ENCODE measurements at regions not wholly inside any gene's neighbourhood (a gene's known extent, or its start where the extent isn't known, plus 50 kb on each side); places are given as distances from the start of the nearest gene placed in this dataset.
A peak's percentile ranks its signal among the peaks of the same experiment; 100 is the strongest.

DNA sequence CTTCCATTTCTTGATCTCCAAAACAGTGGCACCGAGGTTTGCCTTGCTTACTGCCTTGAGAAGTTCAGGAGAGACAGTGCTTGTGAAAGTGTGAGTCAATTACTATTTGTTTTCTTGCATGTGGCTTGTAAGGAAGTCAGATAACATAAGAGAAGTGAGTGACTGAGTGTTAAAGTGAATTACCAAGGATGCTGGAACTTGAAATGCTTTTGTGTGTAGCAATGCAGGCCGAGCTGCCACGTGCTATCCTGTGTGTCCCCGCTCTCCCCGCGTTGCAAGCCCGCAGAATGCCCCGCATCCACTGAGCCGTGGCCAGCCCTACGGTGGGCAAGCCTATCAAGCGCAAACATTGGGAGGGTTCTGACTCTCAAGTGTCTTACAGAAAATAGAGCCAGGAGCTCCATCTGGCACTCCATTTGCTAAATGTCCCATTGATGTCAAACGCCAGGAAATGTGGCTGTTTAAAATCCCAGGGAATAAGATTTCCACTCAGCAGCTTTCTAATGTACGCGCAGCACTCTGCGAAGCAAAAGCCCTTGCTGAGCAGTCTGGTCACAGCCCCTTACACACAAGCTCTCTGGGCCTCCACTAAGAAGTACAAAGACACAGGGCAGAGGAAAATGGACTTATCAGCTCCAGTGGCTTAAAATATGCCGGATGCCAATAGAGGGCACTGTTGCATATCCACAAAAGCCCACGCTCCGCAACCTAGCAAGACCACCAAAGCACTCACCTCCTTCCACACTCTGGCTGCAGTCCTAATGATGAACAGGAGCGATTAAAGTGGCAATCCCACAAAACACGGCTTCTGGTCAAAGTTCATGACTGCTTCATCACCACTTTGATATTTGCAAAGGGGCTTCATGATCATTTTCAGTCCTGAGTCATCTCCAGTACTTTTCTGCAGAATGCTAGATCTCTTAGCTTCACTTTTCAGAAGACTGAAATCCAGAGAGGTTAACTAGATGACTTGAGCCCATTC is 158.0 kb upstream of the ITGB1 start:
- Histone ChIP-seq H3K9me1 (ENCODE audit: insufficient read depth, low read length) (peaks cover 14% of the 10 kb centered on the region; the same call in 1 of the 2 replicates), H3K14ac (replicated peaks; ENCODE audit: low read depth, low read length) (peak overlapping the region; percentile 80), H3K4me3 (ENCODE audit: insufficient read depth, low read depth, low read length) (no peak overlapping the region), H4K5ac (ENCODE audit: low read depth, low read length) (peak overlapping the region; percentile 65), H3K23ac (ENCODE audit: low read depth, low read length) (peak overlapping the region; percentile 49; the same call in 1 of the 2 replicates), H4K91ac (ENCODE audit: insufficient read depth, low read depth, low read length) (peak overlapping the region; percentile 78), H2BK20ac (ENCODE audit: low read depth, low read length) (peak overlapping the region; percentile 96), H4K8ac (ENCODE audit: low read depth in 2 of 2, low read length in 2 of 2) (peak overlapping the region; percentile 3 to 67; a peak in 3 of 4 replicates), H3K18ac (ENCODE audit: low read depth, low read length) (peak overlapping the region; percentile 66), H3K79me1 (ENCODE audit: low read depth in 1 of 2, low read length in 2 of 2) (no peaks in the 10 kb centered on the region; a peak in 1 of 4 replicates), H3K9ac (ENCODE audit: low read depth, low read length) (no peak overlapping the region), H2BK5ac (ENCODE audit: low read depth, low read length, poor library complexity, severe bottlenecking) (peak overlapping the region; percentile 96), H4K20me1 (ENCODE audit: insufficient read depth, low read length) (no peaks in the 10 kb centered on the region), H3K4me1 (ENCODE audit: control insufficient read depth, insufficient read depth, low read length) (peaks cover 18% of the 10 kb centered on the region), H2AFZ (replicated peaks; ENCODE audit: low read length, poor library complexity) (peak overlapping the region; percentile 37), H3K27me3 (ENCODE audit: control insufficient read depth, insufficient read depth, low read length) (no peaks in the 10 kb centered on the region), H3K9me3 (ENCODE audit: control insufficient read depth, insufficient read depth, low read length) (no peaks in the 10 kb centered on the region), H3K4ac (ENCODE audit: low read depth, low read length) (peak overlapping the region; percentile 84), H2BK15ac (ENCODE audit: low read depth, low read length) (peak overlapping the region; percentile 35; the same call in 2 of the 3 replicates), H2AK5ac (ENCODE audit: low read depth, low read length) (peak overlapping the region; percentile 66), H3K36me3 (ENCODE audit: control insufficient read depth, insufficient read depth, low read length) (no peaks in the 10 kb centered on the region), H3K27ac (ENCODE audit: insufficient read depth, low read length) (peak overlapping the region; percentile 78), H2AK9ac (replicated peaks; ENCODE audit: low read depth, low read length, poor library complexity) (peak overlapping the region; percentile 71), H3K4me2 (ENCODE audit: low read depth, low read length) (no peak overlapping the region), H3K56ac (ENCODE audit: extremely low read depth, insufficient read depth, low read length) (peak overlapping the region; percentile 38; the same call in 1 of the 2 replicates), H2BK120ac (ENCODE audit: low read depth, low read length) (peak overlapping the region; percentile 92)
- in situ Hi-C loops (cut with MboI; ENCODE audit: low sequenced_read_pairs), result no loop called here
- DNase-seq (peak; percentile 83), ATAC-seq (ENCODE audit: low read depth) (peak; percentile 25)
- ChIA-PET POLR2A (ENCODE audit: unreplicated experiment) (no interaction called here), CTCF (interaction anchor here (0.6 to 1.9 kb wide), 8 partner anchors 25 to 805 kb away, joined by 3 to 14 read pairs (median 4); no protein-coding TSS in a partner anchor)
- dilution Hi-C loops (cut with HindIII; ENCODE audit: low sequenced_read_pairs, unreplicated experiment), result no loop called here
- intact Hi-C loops (cut with micrococcal nuclease), result loop anchor here (10.0 kb wide), 1 partner anchor 101 kb away; no protein-coding TSS in a partner anchor
- BruUV-seq (replicated peaks), result no TSS peak
- WGBS, 2 experiments (ENCODE audit: extremely low coverage in 2 of 2, insufficient read length in 1 of 2), result 73% methylated on average over 13 of the region's 20 CpGs; no CpG with 5 or more reads in 1 of the 2 experiments
- TF ChIP-seq RCOR1 (IDR thresholded peaks at IDR 0.05; ENCODE audit: insufficient replicate concordance, low read length) (no peak), MAZ (IDR thresholded peaks at IDR 0.05; ENCODE audit: borderline replicate concordance, low read depth, low read length) (no peak), MXI1 (IDR thresholded peaks at IDR 0.05; ENCODE audit: borderline replicate concordance, low read depth, low read length) (no peak), MAFK (IDR thresholded peaks at IDR 0.05; ENCODE audit: low read depth, low read length) (0 out of 2 replicates have a peak, but pooled peaks have one; percentile 3), USF2 (IDR thresholded peaks at IDR 0.05; ENCODE audit: low read depth, low read length) (no peak), RFX5 (IDR thresholded peaks at IDR 0.05; ENCODE audit: low read depth, low read length) (no peak), SMC3 (IDR thresholded peaks at IDR 0.05; ENCODE audit: low read depth, low read length) (peak; percentile 24), RAD21 (IDR thresholded peaks at IDR 0.05; ENCODE audit: low read length) (peak; percentile 54), ELK1 (IDR thresholded peaks at IDR 0.05; ENCODE audit: borderline replicate concordance, low read depth, low read length) (no peak), CEBPB (IDR thresholded peaks at IDR 0.05; ENCODE audit: low read depth, low read length) (peak; percentile 72), CTCF (conservative IDR thresholded peaks at IDR 0.05; ENCODE audit: low read depth, low read length) (peak; percentile 56), NFE2L2 (IDR thresholded peaks at IDR 0.05; ENCODE audit: low read depth, low read length) (no peak)
